GM20000 (cell line): ENCODE measurements at regions not wholly inside any gene's neighbourhood (a gene's known extent, or its start where the extent isn't known, plus 50 kb on each side); places are given as distances from the start of the nearest gene placed in this dataset.

Source experiments
- DNase-seq: peaks from one replicate; pipeline ENCODE4 v3.0.0; 2012; ENCODE audit warnings: low spot score
- CTCF ChIP-seq: IDR thresholded peaks from 2 replicates; pipeline ENCODE4 v1.5.1; 2012; ENCODE audit warnings: mild to moderate bottlenecking, control low read depth; ENCODE audit errors: extremely low read depth, missing control alignments

- TF ChIP-seq CTCF: no peak
- DNase-seq: no peak
Measured at GRCh38 chr15:67892559-67893377, 52.9 kb upstream of the RNU6-1 start.

- DNase-seq: no peak
- no peak for TF ChIP-seq CTCF
Measured at GRCh38 chr15:67895237-67895636, 55.4 kb upstream of the RNU6-1 start.

DNA sequence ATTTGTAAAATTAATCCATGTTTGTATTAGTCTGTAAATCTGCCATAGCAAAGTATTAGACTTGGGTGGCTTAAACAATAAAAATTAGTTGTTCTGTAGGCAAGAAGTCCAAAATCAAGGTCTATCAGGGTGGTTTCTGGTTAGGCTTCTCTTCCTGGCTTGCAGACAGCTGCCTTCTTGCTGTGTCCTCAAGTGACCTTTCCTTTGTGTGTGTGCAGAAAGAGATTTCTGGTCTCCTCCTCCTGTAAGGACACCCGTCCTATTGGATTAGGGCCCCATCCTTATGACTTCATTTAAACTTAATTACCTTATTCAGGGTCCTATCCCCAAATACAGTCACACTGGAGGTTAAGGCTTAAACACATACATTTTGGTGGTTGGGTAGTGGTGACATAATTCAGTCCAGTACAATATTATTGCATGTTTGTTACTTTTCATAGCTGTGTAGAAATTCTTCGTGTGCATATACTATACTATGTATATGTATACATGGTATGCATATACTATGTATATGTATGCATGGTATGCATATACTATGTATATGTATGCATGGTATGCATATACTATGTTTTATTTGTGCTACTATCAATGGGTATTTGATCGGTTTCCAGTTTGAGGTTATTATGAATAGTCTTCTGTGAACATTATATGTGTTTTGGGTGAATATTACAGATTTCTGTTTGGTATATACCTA, 57.9 kb upstream of the RNU6-1 start:
- TF ChIP-seq CTCF: no peak
- DNase-seq: no peak

GRCh38 chr15:67899596-67900283, 59.9 kb upstream of the RNU6-1 start:
- DNase-seq: no peak
- TF ChIP-seq CTCF: no peak

DNA sequence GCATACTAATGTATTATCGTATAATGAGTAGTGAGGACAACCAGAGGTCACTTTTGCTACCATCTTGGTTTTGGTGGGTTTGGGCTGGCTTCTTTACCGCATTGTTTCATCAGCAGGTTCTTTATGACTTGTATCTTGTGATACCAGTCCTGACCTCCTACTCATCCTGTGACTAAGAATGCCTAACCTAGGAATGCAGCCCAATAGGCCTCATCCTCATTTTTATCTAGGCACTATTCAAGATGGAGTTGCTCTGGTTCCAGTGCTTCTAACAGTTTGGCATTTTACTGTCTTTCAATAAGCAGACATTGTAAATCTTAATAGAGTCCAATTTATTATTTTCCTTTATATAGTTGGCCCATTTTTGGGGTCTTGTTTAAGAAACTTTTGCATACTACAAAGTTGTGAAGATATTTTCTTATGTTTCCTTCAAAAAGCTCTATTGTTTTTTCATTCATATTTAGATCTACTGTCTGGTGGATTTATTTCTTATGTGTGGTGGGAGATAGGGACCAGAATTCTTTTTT, 60.8 kb upstream of the RNU6-1 start:
- TF ChIP-seq CTCF: no peak
- no peak for DNase-seq

- DNase-seq: no peak
- no peak for TF ChIP-seq CTCF
Measured at GRCh38 chr15:67901922-67902321, 62.1 kb upstream of the RNU6-1 start.
